Astrocyte of the spinal cord (primary cell): ENCODE measurements at regions not wholly inside any gene's neighbourhood (a gene's known extent, or its start where the extent isn't known, plus 50 kb on each side); places are given as distances from the start of the nearest gene placed in this dataset.

Source experiments
- DNase-seq: peaks from one replicate; pipeline ENCODE4 v3.0.0; 2011; ENCODE audit warnings: low read depth, low spot score
- H3K4me3 ChIP-seq: 2 replicates; pipeline ENCODE4 v1.5.1; 2011; ENCODE audit warnings: low read depth, mild to moderate bottlenecking, low read length, moderate library complexity
- CTCF ChIP-seq: IDR thresholded peaks from 2 replicates; pipeline ENCODE4 v1.5.1; 2012; ENCODE audit warnings: low read depth, mild to moderate bottlenecking, low read length, inconsistent platforms
- in situ Hi-C: cut with HindIII; loops from 2 replicates; pipeline ENCODE4 v1.10.0; 2017; ENCODE audit warnings: low sequenced_read_pairs

GRCh38 chr17:36722121-36722902 is 120.9 kb downstream of the MRM1 start:
- in situ Hi-C loops: no loop called here
- peak overlapping the region; percentile 29 for H3K4me3 ChIP-seq
- peak; percentile 14 for DNase-seq
- no peak for TF ChIP-seq CTCF

- H3K4me3 ChIP-seq: no peak overlapping the region
- in situ Hi-C loops: no loop called here
- TF ChIP-seq CTCF: no peak
- no peak for DNase-seq
Measured at GRCh38 chr17:36722903-36723263, 121.5 kb downstream of the MRM1 start.

- no peak for TF ChIP-seq CTCF
- H3K4me3 ChIP-seq: no peak overlapping the region
- in situ Hi-C loops: no loop called here
- DNase-seq: no peak
Measured at GRCh38 chr17:36723459-36724025, 122.2 kb downstream of the MRM1 start.

GRCh38 chr17:36726199-36726598 is 124.8 kb downstream of the MRM1 start:
- in situ Hi-C loops: no loop called here

GRCh38 chr17:36727052-36727451 is 125.7 kb downstream of the MRM1 start:
- H3K4me3 ChIP-seq: no peak overlapping the region
- no peak for DNase-seq
- in situ Hi-C loops: no loop called here
- TF ChIP-seq CTCF: no peak

More at GRCh38 chr17:36726199-36726598, 124.8 kb downstream of the MRM1 start:
- no peak for DNase-seq
- no peak overlapping the region for H3K4me3 ChIP-seq
- no peak for TF ChIP-seq CTCF

DNA sequence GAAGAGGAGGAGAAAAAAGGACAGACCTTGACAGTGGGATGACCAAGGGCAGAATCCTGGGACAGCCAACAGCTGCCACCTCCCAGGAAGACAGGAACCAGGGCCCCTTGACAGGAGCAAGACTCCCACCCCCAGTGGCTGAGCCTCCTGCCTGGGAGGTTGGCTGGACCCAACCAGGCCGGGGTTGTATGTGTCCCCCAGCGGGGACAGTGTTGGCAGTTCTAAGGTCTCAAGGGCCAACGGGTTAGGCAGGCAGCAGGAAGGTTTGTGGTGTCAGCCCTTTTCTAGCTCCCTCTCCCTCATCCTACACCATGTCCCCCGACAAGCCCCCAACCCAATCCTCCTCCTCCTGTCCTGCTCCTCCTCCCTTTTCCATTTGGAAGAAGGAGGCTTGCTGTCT is 126.2 kb downstream of the MRM1 start:
- H3K4me3 ChIP-seq: no peak overlapping the region
- in situ Hi-C loops: no loop called here
- TF ChIP-seq CTCF: no peak
- no peak for DNase-seq
